ENCODE measurements at regions not wholly inside any gene's neighbourhood (a gene's known extent, or its start where the extent isn't known, plus 50 kb on each side); places are given as distances from the start of the nearest gene placed in this dataset.

GRCh38 chr4:57274082-57274481 lies 163.9 kb upstream of the IGFBP7 start:
- Histone ChIP-seq H2BK12ac (ENCODE audit: insufficient read length, low read depth, low read length) (no peak overlapping the region), H3K4me2 (ENCODE audit: insufficient read depth, insufficient read length, low read length) (no peak overlapping the region), H2BK20ac (ENCODE audit: low read depth, low read length, poor library complexity, severe bottlenecking) (no peak overlapping the region), H2AK5ac (ENCODE audit: insufficient read length, low read length) (no peak overlapping the region), H3K23ac (ENCODE audit: insufficient read length, low read depth, low read length) (no peak overlapping the region), H3K14ac (ENCODE audit: insufficient read depth, low read length) (no peak overlapping the region), H3K18ac (ENCODE audit: insufficient read length, low read depth, low read length) (no peak overlapping the region), H4K91ac (ENCODE audit: insufficient read length, low read depth, low read length) (no peak overlapping the region), H3K79me2 (ENCODE audit: insufficient read depth, low read length) (no peaks in the 10 kb centered on the region), H3K23me2 (ENCODE audit: insufficient read length, low read depth, low read length, poor library complexity, severe bottlenecking) (no peaks in the 10 kb centered on the region), H4K8ac (replicated peaks; ENCODE audit: insufficient read length, low read depth, low read length) (no peak overlapping the region), H3K9me3 (ENCODE audit: control insufficient read depth, low read depth, low read length) (no peaks in the 10 kb centered on the region), H2BK5ac (ENCODE audit: insufficient read length, low read length) (no peak overlapping the region), H2BK15ac (ENCODE audit: low read depth, low read length) (no peak overlapping the region), H4K20me1 (ENCODE audit: control insufficient read depth, insufficient read depth, insufficient read length) (no peaks in the 10 kb centered on the region), H3K79me1 (ENCODE audit: insufficient read depth, low read depth, low read length, poor library complexity, severe bottlenecking) (no peaks in the 10 kb centered on the region), H4K5ac (ENCODE audit: insufficient read length, low read depth, low read length) (no peak overlapping the region), H3K4me1 (ENCODE audit: insufficient read depth, low read length) (0 out of 2 replicates have a peak, but pooled peaks cover 2% of the 10 kb centered on the region), H3K9ac (ENCODE audit: extremely low read depth, insufficient read length, low read length) (no peak overlapping the region), H2BK120ac (ENCODE audit: low read depth, low read length, poor library complexity, severe bottlenecking) (no peak overlapping the region), H3K56ac (ENCODE audit: insufficient read length, low read depth, low read length) (no peak overlapping the region), H3K27ac (ENCODE audit: insufficient read length, low read depth, low read length) (no peak overlapping the region), H3T11ph (ENCODE audit: low read length) (no peak overlapping the region), H3K27me3 (ENCODE audit: insufficient read depth, low read length) (no peaks in the 10 kb centered on the region), H2AFZ (ENCODE audit: low read length) (no peak overlapping the region), H3K4ac (ENCODE audit: low read depth, low read length) (no peak overlapping the region)
- H3K4me3 Mint-ChIP-seq = no peak overlapping the region
- WGBS (ENCODE audit: extremely low coverage, insufficient read length, low lambda C conversion rate) = no CpG with 5 or more reads among the region's 2 CpGs
- no peak for DNase-seq
- no peak overlapping the region; a peak in 1 of 7 replicates for H3K27ac Mint-ChIP-seq
- H3K4me1 Mint-ChIP-seq = 0 out of 4 replicates have a peak, but pooled peaks cover 2 to 6% of the 10 kb centered on the region in 2 experiments
- TF ChIP-seq CTCF (conservative IDR thresholded peaks at IDR 0.05) = no peak
- H3K9me3 Mint-ChIP-seq = no peaks in the 10 kb centered on the region
- no peaks in the 10 kb centered on the region; a peak in 1 of 7 replicates for H3K36me3 Mint-ChIP-seq (ENCODE audit: insufficient read depth in 1 of 3, low read depth in 3 of 3)
- H3K27me3 Mint-ChIP-seq (ENCODE audit: low read depth) = peaks cover 1% of the 10 kb centered on the region
